ENCODE measurements at regions not wholly inside any gene's neighbourhood (a gene's known extent, or its start where the extent isn't known, plus 50 kb on each side); places are given as distances from the start of the nearest gene placed in this dataset.
"Not testable (repeated sequence)": the region's sequence is repeated elsewhere in the genome, so short reads cannot be mapped to it uniquely, and the experiment has no call there.

DNA sequence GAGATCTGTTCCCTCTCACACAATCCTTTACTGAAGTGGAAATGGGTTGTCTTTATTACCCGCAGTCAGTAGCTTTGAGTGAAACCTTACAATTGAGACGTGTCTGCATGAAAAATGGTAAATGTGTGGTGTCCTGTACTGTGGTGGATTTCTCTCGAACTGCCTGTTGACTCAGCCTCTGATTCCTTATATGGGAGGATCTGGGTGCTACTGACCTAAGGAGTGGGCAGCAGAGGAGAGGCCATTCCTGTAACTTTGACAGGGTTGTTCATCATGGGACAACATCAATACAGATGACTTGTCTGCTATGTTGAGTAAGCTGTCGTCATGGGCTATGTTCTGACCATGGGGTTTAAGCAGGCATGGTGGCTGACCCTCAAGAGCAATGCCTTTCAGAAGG lies 159.6 kb upstream of the WDR1 start:
- DNase-seq (ENCODE audit: low spot score): no peak

DNA sequence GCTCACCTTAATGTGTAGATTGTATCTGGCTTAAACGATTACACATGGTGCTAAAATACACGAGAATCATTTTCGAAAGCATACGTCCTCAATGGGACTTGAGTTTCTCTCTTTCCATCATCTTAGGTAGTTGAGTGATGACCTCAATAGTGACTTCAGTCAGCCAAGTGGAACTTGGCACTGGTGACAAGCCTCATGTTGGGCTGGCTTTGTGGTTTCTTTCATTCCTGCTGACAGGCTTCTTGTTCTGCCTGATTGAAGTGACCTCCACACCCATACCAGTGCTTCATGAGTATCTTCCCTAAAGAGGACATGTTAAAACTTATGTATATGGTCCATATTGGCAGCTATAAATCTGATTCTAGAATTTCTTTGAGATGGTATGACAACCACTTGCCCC lies 159.1 kb upstream of the WDR1 start:
- no peak for DNase-seq (ENCODE audit: low spot score)

DNA sequence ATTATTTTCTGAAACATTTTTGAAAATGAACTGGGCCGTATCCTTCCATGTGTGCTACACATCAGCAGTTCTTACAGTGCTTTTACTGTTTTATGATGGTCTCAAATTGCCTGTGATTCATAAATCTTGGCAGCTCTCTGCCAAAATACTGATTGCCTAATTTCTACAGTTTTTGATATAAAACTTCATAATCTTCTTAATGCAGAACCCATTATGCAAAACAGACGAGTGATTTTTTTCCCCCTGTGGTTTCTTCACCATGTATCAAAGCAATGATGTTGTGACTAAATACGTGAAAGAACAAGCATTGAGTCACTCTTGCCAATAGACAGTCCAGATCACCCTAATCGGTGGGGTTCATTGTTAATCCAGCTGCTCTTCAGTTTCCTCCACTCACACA lies 156.4 kb upstream of the WDR1 start:
- DNase-seq (ENCODE audit: low spot score): no peak

DNA sequence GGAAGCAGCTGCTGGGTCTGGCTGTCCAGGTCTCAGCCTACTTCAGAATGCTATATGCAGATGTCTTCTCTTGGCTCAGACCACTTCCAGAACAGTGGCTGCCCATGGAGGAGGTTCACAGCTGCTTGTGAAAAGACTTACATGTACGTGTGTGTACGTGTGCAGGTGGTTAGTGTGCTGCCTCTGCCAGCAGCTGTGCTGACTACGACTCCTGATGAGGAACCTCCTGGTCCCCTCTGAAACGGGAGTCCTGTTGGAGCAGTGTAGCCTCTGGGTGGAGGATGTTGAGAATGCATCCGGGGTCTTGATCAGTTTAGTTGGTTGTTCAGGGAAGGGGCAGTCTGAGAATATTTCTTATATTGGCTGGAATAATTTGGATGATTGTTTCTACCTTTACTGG lies 155.9 kb upstream of the WDR1 start:
- no peak for DNase-seq (ENCODE audit: low spot score)

DNA sequence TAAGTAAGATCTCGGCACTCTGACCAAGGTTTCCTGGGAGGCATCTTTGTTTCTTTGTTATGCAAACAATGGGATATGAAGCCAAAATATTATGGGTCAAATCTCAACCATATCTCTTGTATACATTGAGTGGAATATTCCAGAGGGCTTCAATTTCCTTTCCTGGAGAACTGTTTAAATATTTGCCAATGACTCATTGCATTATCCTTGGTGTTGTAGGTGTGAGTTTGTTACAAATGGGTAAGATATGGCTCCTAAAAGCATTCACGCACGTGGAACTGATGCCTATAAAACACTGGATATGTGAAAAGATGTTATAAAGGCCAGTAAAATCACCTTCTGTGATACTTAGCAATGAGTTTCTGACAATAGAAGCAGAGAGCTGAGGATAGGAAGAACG lies 150.5 kb upstream of the WDR1 start:
- DNase-seq (ENCODE audit: low spot score): no peak

DNA sequence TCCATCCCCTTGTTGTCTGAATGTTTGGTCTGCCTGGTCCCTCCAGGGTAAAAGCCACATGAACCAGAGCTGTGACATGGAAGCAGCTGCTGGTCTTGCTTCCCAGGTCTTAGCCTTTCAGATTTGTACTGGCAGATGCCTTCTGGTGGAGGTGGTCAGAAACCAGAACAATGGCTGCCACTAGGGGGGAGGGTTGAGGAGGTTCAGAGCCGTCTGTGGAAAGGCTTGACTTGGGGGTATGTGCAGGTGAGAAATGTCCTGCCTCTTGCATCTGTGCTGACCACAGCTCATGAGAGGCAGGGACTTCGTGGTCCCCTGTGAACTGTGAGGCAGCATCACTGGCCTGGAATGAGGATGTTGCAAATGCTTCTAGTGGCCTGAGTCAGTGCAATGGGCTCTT lies 144.2 kb upstream of the WDR1 start:
- DNase-seq (ENCODE audit: low spot score): no peak

DNA sequence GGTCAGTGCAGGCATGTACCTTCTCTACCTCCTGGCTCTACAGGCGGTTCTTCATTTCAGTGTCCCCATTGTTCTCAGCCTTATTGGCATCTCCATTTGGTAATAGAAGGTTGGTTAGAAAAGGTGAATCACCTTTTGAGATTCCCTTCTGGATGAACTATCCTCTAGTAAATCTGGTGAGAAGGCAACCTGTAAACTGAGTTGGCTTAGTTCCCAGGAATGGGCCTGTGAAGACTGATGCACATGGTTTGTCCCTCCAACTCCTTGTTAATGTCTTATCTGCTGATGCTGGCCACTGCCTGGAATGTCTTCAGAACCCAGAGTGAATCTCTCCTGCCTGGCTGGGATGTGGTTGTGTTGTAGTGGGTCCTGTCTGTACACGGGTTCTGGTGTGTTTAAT lies 143.4 kb upstream of the WDR1 start:
- no peak for DNase-seq (ENCODE audit: low spot score)

DNA sequence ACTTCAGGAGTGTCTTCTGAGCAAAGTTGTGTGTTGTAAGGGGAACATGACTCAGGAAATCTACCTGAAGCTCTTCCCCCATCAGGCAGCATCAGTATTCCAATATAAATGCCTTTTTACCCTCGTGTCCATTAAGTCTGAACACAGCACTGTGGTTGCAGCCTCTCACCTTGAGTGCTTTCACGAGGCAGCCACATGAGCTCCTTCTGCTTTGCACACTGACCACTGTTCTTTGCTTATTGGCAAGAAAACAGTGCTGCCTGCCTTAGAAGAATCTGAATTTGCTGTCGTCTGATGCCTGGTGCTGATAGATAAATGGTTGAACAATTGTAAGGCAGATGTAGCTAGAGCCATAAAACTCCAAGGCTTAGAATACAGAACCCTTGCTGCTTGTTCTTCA lies 139.6 kb upstream of the WDR1 start:
- no peak for DNase-seq (ENCODE audit: low spot score)

DNA sequence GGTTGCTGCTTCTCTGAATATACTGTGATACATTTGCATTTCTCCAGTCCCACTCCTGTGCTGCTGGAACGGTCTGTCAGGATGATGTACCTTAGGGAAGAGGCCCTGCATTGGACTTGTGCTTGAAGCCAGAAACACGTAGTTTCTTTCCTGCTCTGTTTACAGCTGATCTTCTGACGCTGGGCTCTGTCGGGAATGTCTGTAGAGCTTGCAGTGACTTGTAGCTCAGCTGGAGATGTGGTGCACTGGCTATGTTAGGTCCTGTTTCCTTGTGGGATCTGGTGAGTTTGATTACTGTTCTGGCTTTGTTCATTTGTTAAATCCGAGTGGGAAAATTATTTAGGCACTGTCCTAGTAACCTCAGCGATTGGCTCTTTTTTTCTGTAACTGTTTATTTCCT lies 137.2 kb upstream of the WDR1 start:
- DNase-seq (ENCODE audit: low spot score): no peak

DNA sequence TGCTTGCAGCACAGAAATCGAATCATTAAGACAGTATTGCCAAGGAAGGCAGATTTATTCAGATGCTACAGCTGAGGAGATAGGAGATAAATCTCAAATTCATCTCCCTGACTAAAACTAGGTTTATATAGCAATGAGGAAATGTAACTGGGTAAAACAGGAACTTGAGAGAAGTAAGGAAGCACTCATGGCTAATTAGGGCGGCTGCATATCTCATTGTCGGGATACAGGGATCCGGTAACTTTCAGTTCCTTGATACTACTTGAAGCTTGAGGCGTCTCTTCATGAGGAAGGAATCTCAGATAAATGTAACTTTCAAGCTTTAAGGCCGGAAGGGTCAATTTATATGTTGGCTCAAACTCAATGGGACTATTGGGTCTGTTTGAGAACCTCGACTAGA lies 129.2 kb upstream of the WDR1 start:
- no peak for DNase-seq (ENCODE audit: low spot score)

DNA sequence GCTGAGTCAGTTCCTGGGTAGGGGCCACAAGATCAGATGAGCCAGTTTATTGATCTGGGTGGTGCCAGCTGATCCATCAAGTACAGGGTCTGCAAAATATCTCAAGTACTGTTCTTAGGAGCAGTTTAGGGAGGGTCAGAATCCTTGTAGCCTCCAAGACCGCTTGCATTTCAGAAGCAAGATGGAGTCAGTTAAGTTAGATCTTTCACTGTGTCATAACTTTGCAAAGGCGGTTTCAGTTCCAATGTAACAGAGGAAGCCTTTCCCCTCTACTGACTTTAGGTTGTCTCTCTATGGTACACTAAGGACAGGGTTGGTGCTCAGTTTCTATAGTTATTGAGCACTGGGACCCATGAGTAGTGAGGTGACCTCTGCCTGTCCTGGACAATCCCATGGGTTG lies 127.3 kb upstream of the WDR1 start:
- DNase-seq (ENCODE audit: low spot score): peak; percentile 0

DNA sequence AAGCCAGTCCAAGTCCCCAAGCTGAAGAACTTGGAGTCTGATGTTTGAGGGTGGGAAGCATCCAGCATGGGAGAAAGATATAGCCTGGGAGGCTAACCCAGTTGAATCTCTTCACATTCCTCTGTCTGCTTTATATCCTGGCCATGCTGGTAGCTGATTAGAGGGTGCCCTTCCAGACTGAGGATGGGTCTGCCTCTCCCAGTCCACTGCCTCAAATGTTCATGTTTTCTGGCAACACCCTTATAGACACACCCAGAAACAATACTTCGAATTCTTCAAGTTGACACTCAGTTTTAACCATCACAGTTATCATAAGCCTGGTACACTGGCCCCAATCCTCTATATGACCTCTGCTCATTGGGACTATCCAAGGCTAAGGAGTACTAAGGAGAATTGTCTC lies 124.1 kb upstream of the WDR1 start:
- no peak for DNase-seq (ENCODE audit: low spot score)

DNA sequence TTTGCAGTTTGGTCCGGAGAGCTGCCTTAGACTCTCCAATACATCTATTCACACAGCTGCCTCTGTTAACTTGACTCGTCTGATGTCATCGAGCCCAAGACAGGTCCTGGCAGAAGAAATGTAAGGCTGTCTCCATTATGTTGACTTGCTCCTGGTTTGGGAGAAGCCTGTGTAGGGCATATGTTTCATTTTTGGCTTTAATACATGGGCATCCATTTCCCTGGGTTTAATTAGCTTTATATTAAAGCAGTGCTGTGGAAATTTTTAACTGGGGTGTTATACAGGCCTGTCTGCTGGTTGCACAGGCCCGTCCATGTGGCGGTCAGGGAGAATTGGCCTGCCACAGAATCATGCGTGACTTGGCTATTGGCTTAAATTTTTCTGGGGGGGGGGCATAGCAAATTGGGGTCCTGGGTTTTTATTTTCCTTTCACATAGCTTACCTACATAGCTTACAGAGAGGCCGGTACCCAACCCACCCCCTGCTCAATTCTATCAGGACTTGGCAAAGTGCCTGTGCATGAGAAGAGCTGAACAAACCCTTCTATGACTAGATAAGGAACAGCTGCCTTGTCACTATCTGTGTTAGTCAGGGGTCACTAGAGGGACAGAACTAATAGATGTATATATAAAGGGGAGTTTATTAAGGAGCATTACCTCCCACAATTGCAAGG lies 123.5 kb upstream of the WDR1 start:
- DNase-seq (ENCODE audit: low spot score): no peak

DNA sequence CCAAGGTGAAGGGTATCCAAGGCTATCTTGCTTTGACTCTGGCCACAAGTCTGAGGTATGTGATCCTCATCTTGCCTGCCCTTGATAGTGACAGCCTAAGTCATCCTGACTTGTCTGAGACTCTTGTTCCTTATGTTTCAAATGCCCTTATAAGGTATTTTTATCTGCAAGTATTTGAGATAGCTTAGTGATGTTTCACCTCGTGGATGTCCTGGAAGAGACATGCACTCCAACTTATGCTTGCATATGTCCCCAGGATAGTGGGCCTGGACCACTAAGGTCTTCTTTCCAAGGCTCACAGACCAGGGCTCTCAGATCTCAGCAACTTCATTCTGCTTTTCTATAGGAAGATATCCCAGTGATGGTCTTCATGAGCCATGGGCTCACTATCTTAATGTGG lies 120.5 kb upstream of the WDR1 start:
- peak; percentile 0 for DNase-seq (ENCODE audit: low spot score)

DNA sequence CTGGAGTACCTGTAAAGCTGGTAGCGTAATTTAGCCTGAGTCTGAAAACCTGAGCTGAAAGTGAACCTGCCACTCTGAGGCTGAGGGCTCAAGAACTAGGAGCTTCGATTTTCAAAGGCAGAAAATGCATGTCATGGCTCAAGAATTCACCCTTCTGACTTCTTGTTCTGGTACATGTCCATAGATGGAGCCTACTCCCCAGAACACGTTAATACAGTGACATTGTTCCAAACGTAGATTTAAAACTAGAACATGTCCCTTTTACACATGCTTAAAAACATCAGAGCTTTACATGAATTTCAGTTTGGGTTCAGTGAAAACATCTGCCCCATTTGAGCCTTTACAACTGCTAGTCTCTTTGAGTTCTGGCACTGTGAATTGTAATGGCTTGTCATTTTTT lies 115.5 kb upstream of the WDR1 start:
- DNase-seq (ENCODE audit: low spot score): no peak

DNA sequence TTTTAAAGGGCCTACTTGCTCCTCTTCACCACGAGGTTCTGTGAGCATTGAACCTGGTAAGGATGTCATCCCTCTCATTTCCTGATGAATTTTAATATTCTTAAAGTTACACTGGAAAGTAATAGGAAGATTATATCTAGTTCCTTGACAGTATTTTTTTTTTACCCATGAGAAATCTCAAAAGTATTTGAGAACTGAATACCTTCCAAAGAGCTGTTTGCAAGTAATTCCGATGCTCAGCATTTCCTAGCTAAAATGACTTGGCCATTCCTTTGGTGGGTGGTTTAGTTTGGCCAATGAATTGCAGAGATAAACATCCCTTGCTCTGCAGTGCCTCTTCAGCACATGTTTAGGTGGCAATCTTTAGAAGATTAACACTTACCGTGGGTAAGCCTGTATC lies 110.2 kb upstream of the WDR1 start:
- no peak for DNase-seq (ENCODE audit: low spot score)

DNA sequence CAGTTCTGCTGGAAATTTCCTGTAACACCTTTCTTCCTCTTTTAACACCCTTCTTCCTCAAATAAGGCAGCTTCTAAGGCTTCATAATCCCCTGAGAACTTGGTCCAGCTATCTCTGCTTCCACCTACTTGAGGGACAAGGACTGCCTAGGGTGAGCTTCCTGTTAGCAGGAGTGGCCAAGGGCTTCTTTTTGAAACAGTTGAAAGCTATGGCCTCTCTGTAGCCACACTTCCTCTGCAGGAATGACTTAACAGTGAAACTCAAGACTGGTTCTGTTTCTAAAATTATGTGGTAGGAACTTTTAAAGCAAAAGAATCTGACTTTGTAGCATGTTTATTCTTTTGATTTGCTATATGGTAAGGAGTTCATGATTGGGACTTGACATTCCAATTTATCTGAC lies 108.5 kb upstream of the WDR1 start:
- no peak for DNase-seq (ENCODE audit: low spot score)

DNA sequence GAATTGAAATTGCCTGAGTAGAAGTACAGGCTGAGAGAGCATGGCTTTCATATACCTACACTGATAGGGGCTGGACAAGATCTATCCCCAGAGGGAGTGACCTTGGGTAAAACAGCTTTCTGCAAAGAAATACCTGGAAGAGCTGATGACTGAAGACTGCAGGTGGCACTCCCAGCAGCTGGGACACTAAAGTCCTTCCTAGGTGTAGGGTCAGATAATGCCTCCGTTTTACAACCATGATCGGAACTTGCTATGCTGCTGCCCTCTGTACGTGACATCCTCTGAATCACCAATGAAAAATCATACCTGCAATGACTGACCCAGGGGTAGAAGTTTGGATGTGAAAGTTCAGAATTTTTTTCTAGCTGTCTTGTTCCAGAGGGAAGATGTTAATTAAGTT lies 107.2 kb upstream of the WDR1 start:
- DNase-seq (ENCODE audit: low spot score): no peak

DNA sequence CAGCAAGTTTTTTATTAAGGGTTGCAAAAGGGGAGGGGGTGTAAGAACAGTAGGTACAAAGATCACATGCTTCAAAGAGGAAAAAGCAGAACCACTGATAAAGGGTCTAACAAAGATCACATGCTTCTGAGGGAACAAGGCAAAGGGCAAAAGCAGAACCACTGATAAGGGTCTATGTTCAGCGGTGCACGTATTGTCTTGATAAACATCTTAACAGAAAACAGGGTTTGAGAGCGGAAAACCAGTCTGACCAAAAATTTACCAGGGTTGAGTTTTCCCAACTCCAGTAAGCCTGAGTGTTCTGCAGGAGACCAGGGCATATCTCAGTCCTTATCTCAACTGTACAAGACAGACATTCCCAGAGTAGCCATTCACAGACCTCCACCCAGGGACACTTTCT lies 96.9 kb upstream of the WDR1 start:
- not testable (repeated sequence) for DNase-seq (ENCODE audit: low spot score)

DNA sequence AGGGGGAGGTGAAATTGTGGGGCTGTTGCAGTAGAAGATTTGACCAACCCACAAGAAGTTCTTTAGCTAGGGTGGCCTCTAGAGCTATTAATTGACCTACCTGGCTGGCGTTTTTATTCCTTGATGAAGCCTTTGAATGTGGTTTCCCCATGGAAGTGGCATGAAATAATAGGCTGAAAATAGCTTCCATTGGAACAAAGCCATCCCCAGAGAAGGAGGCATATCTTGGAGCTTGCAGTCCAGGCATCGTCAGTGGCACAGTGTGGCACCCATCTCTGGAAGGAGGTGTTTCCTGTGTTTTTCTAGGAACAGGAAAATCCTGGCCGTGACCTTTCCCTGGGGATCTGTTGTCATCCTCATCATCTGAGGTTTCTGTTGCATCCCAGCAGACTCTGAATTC lies 96.3 kb upstream of the WDR1 start:
- no peak for DNase-seq (ENCODE audit: low spot score)

DNA sequence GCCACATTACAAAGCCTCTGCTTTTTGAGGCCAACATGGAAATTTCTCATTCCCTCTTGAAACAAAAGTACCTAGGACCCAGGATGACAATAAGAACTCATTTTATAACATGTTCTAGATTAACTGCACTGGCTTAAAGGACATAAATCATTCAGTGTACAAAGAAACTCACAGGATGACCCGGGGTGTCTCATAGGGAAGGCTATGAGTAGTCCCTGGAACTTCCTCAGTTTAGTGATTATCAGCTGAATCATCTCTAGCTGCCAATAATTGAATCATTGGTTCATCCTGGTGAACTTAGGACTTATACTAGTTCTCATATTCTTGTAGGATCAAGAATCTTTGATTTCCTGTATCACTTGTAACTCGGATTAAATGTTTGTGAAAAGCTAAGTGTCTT lies 95.8 kb upstream of the WDR1 start:
- no peak for DNase-seq (ENCODE audit: low spot score)

DNA sequence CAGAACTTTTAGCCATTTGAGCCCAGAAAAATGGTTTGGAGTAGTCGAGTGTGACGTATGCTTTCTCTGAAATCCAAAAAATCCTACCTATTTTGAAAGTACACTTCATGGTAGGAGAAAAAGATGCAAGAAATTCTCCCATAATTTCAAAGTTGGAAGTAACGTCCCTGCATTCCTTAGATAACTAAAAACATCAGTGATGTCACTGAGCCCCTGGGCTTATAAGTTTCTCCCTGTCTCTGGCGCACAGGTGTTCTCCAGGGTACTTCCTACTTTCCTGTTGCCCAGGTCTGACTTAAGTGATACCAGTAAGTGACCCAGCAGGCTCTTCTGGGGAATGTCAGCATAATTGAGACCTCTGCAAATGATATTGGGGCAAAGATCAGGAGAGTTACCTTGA lies 90.5 kb upstream of the WDR1 start:
- no peak for DNase-seq (ENCODE audit: low spot score)

DNA sequence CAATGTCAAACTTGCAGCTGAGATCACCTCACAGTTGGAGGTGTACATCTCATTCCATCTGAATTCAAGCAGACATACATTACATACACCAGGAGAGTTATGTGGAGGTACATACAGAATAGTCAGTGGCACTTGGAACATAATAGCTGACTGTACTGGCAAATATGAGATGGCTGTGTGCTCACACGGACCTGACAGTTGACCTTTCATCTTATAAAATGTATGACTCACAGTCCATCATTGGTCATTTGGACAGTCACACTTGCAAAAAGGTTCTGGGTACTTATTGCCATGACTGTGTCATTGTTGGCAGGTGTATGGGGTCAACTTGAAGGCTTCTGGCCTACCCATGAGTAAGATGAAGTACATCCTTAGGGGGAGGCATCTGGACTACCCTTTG lies 88.6 kb upstream of the WDR1 start:
- DNase-seq (ENCODE audit: low spot score): peak; percentile 0

DNA sequence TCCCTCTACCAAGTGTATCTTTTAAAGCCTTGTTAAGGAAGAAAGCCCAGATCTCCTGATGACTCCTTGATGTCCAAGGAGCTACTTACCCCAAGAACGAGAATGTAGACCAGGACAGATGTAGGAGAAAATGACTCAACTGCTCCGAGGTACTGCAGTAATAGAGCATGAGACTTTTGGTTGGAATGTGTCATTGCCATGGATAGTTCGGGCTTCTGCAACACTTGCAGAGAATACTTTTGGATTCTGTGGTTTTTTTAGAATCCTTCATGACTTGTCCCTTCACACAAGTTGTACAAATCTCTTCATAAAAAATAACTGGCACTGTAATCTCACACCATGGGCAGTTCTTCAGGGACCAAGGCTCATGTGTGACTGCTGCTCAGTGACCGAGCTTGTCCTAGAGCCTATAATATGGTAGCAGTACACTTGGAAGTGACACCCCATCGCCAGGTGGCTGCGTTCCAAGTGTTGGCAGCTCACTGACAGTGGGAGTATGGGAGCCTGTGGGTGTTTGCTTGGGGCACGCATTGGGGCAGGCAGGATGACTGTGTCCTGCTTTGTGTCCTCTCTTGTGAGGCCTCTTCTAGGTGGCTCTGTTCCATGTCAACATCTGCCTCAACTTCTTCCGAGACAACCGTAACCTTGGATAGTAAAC lies 87.9 kb upstream of the WDR1 start:
- DNase-seq (ENCODE audit: low spot score): peak; percentile 2

Data from germinal center (tissue), 1 donor.